PC-9 (cell line): ENCODE measurements at regions not wholly inside any gene's neighbourhood (a gene's known extent, or its start where the extent isn't known, plus 50 kb on each side); places are given as distances from the start of the nearest gene placed in this dataset.

Source experiments
- EZH2 ChIP-seq: fragments of 200-600 bp; sonication (generic); IDR thresholded peaks from 2 replicates; pipeline ENCODE4 v1.8.0; 2017; ENCODE audit warnings: antibody characterized with exemption, low read depth
- TF ChIP-seq, protein P1 (sequence below): fragments of 200-600 bp; sonication (generic); conservative IDR thresholded peaks from 2 replicates; pipeline ENCODE4 v1.6.1; 2017; ENCODE audit warnings: mixed run types, antibody characterized with exemption, mild to moderate bottlenecking, moderate library complexity

DNA sequence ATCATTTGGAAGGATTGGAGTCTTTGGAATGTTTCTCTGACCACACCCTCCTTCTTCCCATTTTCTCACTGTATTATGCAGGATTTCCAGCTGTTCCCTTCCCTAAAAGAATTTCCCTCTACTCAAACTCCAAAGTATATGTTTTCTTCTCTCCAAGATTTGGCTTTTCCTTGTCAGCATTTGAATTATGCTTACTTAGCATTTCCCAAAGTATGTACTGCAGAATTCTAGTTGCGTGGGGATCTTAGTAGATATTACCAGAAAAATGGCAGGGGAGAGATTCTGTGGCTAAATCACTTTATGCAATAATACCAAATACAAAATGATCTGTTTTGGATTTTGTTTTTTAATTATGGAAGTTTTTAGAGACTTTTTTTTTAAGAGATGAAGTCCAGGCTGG, 142.3 kb downstream of the OR4C45 start:
- TF ChIP-seq, protein P1, sequence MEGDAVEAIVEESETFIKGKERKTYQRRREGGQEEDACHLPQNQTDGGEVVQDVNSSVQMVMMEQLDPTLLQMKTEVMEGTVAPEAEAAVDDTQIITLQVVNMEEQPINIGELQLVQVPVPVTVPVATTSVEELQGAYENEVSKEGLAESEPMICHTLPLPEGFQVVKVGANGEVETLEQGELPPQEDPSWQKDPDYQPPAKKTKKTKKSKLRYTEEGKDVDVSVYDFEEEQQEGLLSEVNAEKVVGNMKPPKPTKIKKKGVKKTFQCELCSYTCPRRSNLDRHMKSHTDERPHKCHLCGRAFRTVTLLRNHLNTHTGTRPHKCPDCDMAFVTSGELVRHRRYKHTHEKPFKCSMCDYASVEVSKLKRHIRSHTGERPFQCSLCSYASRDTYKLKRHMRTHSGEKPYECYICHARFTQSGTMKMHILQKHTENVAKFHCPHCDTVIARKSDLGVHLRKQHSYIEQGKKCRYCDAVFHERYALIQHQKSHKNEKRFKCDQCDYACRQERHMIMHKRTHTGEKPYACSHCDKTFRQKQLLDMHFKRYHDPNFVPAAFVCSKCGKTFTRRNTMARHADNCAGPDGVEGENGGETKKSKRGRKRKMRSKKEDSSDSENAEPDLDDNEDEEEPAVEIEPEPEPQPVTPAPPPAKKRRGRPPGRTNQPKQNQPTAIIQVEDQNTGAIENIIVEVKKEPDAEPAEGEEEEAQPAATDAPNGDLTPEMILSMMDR: no peak
- no peak for TF ChIP-seq EZH2
